GM19467 (cell line): ENCODE measurements at regions not wholly inside any gene's neighbourhood (a gene's known extent, or its start where the extent isn't known, plus 50 kb on each side); places are given as distances from the start of the nearest gene placed in this dataset.

ENCODE experiments used
- ATAC-seq: cut with Tn5 transposase; IDR thresholded peaks from one replicate; pipeline ENCODE4 v1.9.1; 2021; ENCODE audit warnings: mild to moderate bottlenecking, moderate library complexity; ENCODE audit not compliant: unreplicated experiment

- ATAC-seq, result no peak
These were observed 964.6 kb upstream of the B3GALT2 start for GRCh38 chr1:194151056-194151455.

GRCh38 chr1:194150242-194150641 lies 963.8 kb upstream of the B3GALT2 start:
- ATAC-seq, result no peak

GRCh38 chr1:194133152-194133551 lies 946.7 kb upstream of the B3GALT2 start:
- no peak for ATAC-seq

GRCh38 chr1:194118086-194118485 lies 931.7 kb upstream of the B3GALT2 start:
- no peak for ATAC-seq

GRCh38 chr1:194117582-194117981 lies 931.2 kb upstream of the B3GALT2 start:
- no peak for ATAC-seq

GRCh38 chr1:194114288-194114687 lies 927.9 kb upstream of the B3GALT2 start:
- no peak for ATAC-seq

GRCh38 chr1:194105381-194105780 lies 919.0 kb upstream of the B3GALT2 start:
- ATAC-seq, result no peak

- no peak for ATAC-seq
These were observed 917.9 kb upstream of the B3GALT2 start for GRCh38 chr1:194104247-194104844.

- ATAC-seq, result no peak
These were observed 917.3 kb upstream of the B3GALT2 start for GRCh38 chr1:194103516-194104246.

- no peak for ATAC-seq
These were observed 916.7 kb upstream of the B3GALT2 start for GRCh38 chr1:194103101-194103500.

- ATAC-seq, result no peak
These were observed 916.2 kb upstream of the B3GALT2 start for GRCh38 chr1:194102607-194103006.

- no peak for ATAC-seq
These were observed 898.3 kb upstream of the B3GALT2 start for GRCh38 chr1:194084755-194085154.

GRCh38 chr1:194081444-194081843 lies 895.0 kb upstream of the B3GALT2 start:
- no peak for ATAC-seq

GRCh38 chr1:194080826-194081225 lies 894.4 kb upstream of the B3GALT2 start:
- no peak for ATAC-seq

- no peak for ATAC-seq
These were observed 892.4 kb upstream of the B3GALT2 start for GRCh38 chr1:194078765-194079164.

- ATAC-seq, result no peak
These were observed 890.2 kb upstream of the B3GALT2 start for GRCh38 chr1:194076646-194077045.

- ATAC-seq, result no peak
These were observed 887.4 kb upstream of the B3GALT2 start for GRCh38 chr1:194073833-194074232.

- ATAC-seq, result no peak
These were observed 884.8 kb upstream of the B3GALT2 start for GRCh38 chr1:194071205-194071604.

GRCh38 chr1:194069831-194070218 lies 883.4 kb upstream of the B3GALT2 start:
- no peak for ATAC-seq

- no peak for ATAC-seq
These were observed 882.9 kb upstream of the B3GALT2 start for GRCh38 chr1:194069168-194069830.

GRCh38 chr1:194068446-194069167 lies 882.2 kb upstream of the B3GALT2 start:
- ATAC-seq, result no peak

- no peak for ATAC-seq
These were observed 881.4 kb upstream of the B3GALT2 start for GRCh38 chr1:194067772-194068171.
